IMR-90 (cell line): ENCODE measurements at regions not wholly inside any gene's neighbourhood (a gene's known extent, or its start where the extent isn't known, plus 50 kb on each side); places are given as distances from the start of the nearest gene placed in this dataset.

Experiments used
- ATAC-seq: fragments of 200-7000 bp; cut with Tn5 transposase; 2 replicates; pipeline ENCODE4 v1.9.1; 2020; ENCODE audit warnings: low read depth, mild to moderate bottlenecking, moderate library complexity
- BruUV-seq: library from RNA; stranded (reverse); fragments of 400-500 nt; replicated peaks from 2 replicates; lab custom pipeline; 2021; lab: Mats Ljungman, UMichigan
- CTCF ChIA-PET: fragments of 300-600 bp; formaldehyde crosslinking; extraction: SDS; loops from one replicate; lab custom pipeline; 2021; ENCODE audit warnings: antibody characterized with exemption; lab: Yijun Ruan, JAX
- POLR2A ChIA-PET: fragments of 300-600 bp; sonication (Branson Sonifier 250); formaldehyde crosslinking; loops from one replicate; lab custom pipeline; 2022; ENCODE audit warnings: antibody characterized with exemption; ENCODE audit not compliant: unreplicated experiment; lab: Charles Lee
- DNase-seq: peaks from one replicate; pipeline ENCODE4 v3.0.0; 2013
- H2AFZ ChIP-seq: replicated peaks from 2 replicates; pipeline ENCODE3; 2013; ENCODE audit warnings: low read length, mild to moderate bottlenecking; ENCODE audit not compliant: poor library complexity
- H2AK5ac ChIP-seq: 2 replicates; pipeline ENCODE4 v1.6.1; 2013; ENCODE audit warnings: low read depth, low read length, inconsistent platforms
- H2AK9ac ChIP-seq: replicated peaks from 2 replicates; pipeline ENCODE3; 2013; ENCODE audit warnings: mild to moderate bottlenecking, low read depth, low read length, moderate library complexity; ENCODE audit not compliant: poor library complexity
- H2BK120ac ChIP-seq: 2 replicates; pipeline ENCODE4 v1.6.1; 2013; ENCODE audit warnings: low read depth, low read length, inconsistent platforms
- H2BK15ac ChIP-seq: 3 replicates; pipeline ENCODE4 v1.6.1; 2013; ENCODE audit warnings: low read depth, low read length, inconsistent platforms
- H2BK20ac ChIP-seq: 2 replicates; pipeline ENCODE4 v1.6.1; 2013; ENCODE audit warnings: low read depth, mild to moderate bottlenecking, inconsistent platforms, low read length, moderate library complexity
- H2BK5ac ChIP-seq: 2 replicates; pipeline ENCODE4 v1.6.1; 2013; ENCODE audit warnings: mild to moderate bottlenecking, low read depth, low read length, inconsistent platforms; ENCODE audit not compliant: poor library complexity, severe bottlenecking
- H3K14ac ChIP-seq: replicated peaks from 2 replicates; pipeline ENCODE4 v1.6.1; 2013; ENCODE audit warnings: low read depth, low read length, inconsistent platforms
- H3K18ac ChIP-seq: 2 replicates; pipeline ENCODE4 v1.6.1; 2013; ENCODE audit warnings: low read depth, low read length, control low read depth
- H3K23ac ChIP-seq: 2 replicates; pipeline ENCODE4 v1.6.1; 2013; ENCODE audit warnings: low read depth, low read length, inconsistent platforms
- H3K27ac ChIP-seq: 2 replicates; pipeline ENCODE4 v1.5.1; 2013; ENCODE audit warnings: mild to moderate bottlenecking, control low read depth, low read length; ENCODE audit not compliant: insufficient read depth
- H3K27me3 ChIP-seq: 2 replicates; pipeline ENCODE4 v1.6.1; 2013; ENCODE audit warnings: low read length; ENCODE audit not compliant: control insufficient read depth, insufficient read depth
- H3K36me3 ChIP-seq: 2 replicates; pipeline ENCODE4 v1.6.1; 2013; ENCODE audit warnings: low read length, mixed read lengths; ENCODE audit not compliant: control insufficient read depth, insufficient read depth
- H3K4ac ChIP-seq: 2 replicates; pipeline ENCODE4 v1.6.1; 2013; ENCODE audit warnings: low read depth, low read length, inconsistent platforms
- H3K4me1 ChIP-seq: 2 replicates; pipeline ENCODE4 v1.6.1; 2013; ENCODE audit warnings: low read length, mixed read lengths; ENCODE audit not compliant: control insufficient read depth, insufficient read depth
- H3K4me2 ChIP-seq: 2 replicates; pipeline ENCODE4 v1.6.1; 2013; ENCODE audit warnings: low read depth, mild to moderate bottlenecking, control low read depth, low read length, moderate library complexity
- H3K4me3 ChIP-seq: 2 replicates; pipeline ENCODE4 v1.5.1; 2013; ENCODE audit warnings: low read depth, mild to moderate bottlenecking, control low read depth, low read length, moderate library complexity; ENCODE audit not compliant: insufficient read depth
- H3K56ac ChIP-seq: 2 replicates; pipeline ENCODE4 v1.6.1; 2013; ENCODE audit warnings: low read length, inconsistent platforms; ENCODE audit not compliant: insufficient read depth; ENCODE audit errors: extremely low read depth
- H3K79me1 ChIP-seq, 2 experiments: 2 replicates each; pipeline ENCODE4 v1.6.1; 2013; ENCODE audit warnings: low read length in 2 of 2, inconsistent platforms in 1 of 2, low read depth in 1 of 2
- H3K9ac ChIP-seq: 2 replicates; pipeline ENCODE4 v1.6.1; 2013; ENCODE audit warnings: low read depth, low read length, control low read depth
- H3K9me1 ChIP-seq: 2 replicates; pipeline ENCODE4 v1.6.1; 2013; ENCODE audit warnings: low read length, inconsistent platforms; ENCODE audit not compliant: insufficient read depth
- H3K9me3 ChIP-seq: 2 replicates; pipeline ENCODE4 v1.6.1; 2013; ENCODE audit warnings: low read length; ENCODE audit not compliant: control insufficient read depth, insufficient read depth
- H4K20me1 ChIP-seq: 2 replicates; pipeline ENCODE4 v1.6.1; 2013; ENCODE audit warnings: low read length, inconsistent platforms; ENCODE audit not compliant: insufficient read depth
- H4K5ac ChIP-seq: 2 replicates; pipeline ENCODE4 v1.6.1; 2013; ENCODE audit warnings: mild to moderate bottlenecking, low read depth, low read length, control low read depth
- H4K8ac ChIP-seq, 2 experiments: 2 replicates each; pipeline ENCODE4 v1.6.1; 2013; ENCODE audit warnings: low read depth in 2 of 2, low read length in 2 of 2, control low read depth in 1 of 2, inconsistent platforms in 1 of 2
- H4K91ac ChIP-seq: 2 replicates; pipeline ENCODE4 v1.6.1; 2013; ENCODE audit warnings: low read depth, low read length, inconsistent platforms; ENCODE audit not compliant: insufficient read depth
- CEBPB ChIP-seq: IDR thresholded peaks from 2 replicates; pipeline ENCODE4 v1.6.1; 2012; ENCODE audit warnings: low read depth, low read length, improper control_type of control experiment
- MAFK ChIP-seq: IDR thresholded peaks from 2 replicates; pipeline ENCODE4 v1.6.1; 2012; ENCODE audit warnings: low read depth, low read length, improper control_type of control experiment
- MAZ ChIP-seq: IDR thresholded peaks from 2 replicates; pipeline ENCODE4 v1.6.1; 2012; ENCODE audit warnings: low read depth, mild to moderate bottlenecking, low read length, improper control_type of control experiment, moderate library complexity, borderline replicate concordance
- POLR2A ChIP-seq: IDR thresholded peaks from 2 replicates; pipeline ENCODE4 v1.6.1; 2012; ENCODE audit warnings: mild to moderate bottlenecking, low read depth, low read length
- RFX5 ChIP-seq: IDR thresholded peaks from 2 replicates; pipeline ENCODE4 v1.8.0; 2012; ENCODE audit warnings: low read depth, mild to moderate bottlenecking, low read length, moderate library complexity
- SMC3 ChIP-seq: fragments of 150-350 bp; IDR thresholded peaks from 2 replicates; pipeline ENCODE4 v1.6.1; 2016; ENCODE audit warnings: low read depth, mild to moderate bottlenecking, antibody characterized with exemption, low read length, moderate library complexity
- USF2 ChIP-seq: fragments of 150-350 bp; IDR thresholded peaks from 2 replicates; pipeline ENCODE4 v1.6.1; 2017; ENCODE audit warnings: mild to moderate bottlenecking, antibody characterized with exemption, low read length, low read depth
- WGBS, 2 experiments: methylation state at CpG; one replicate each; pipeline versions ENCODE4 v1.1.5 to v1.1.7; 2013; ENCODE audit warnings: missing lambda C conversion rate in 2 of 2; ENCODE audit not compliant: insufficient read length in 1 of 2; ENCODE audit errors: extremely low coverage in 2 of 2; 5-methylcytosine and 5-hydroxymethylcytosine counted together
- dilution Hi-C: fragments of 300-500 bp; cut with HindIII; formaldehyde crosslinking; loops from one replicate; pipeline ENCODE4 v1.14.3; 2018; ENCODE audit warnings: low sequenced_read_pairs; ENCODE audit not compliant: unreplicated experiment
- in situ Hi-C: fragments of 300-500 bp; cut with MboI; formaldehyde crosslinking; loops from 3 replicates; pipeline ENCODE4 v1.14.3; 2019; ENCODE audit warnings: low sequenced_read_pairs, inconsistent platforms, mixed read lengths
- intact Hi-C: fragments of 100-400 bp; cut with micrococcal nuclease; formaldehyde crosslinking; loops from 2 replicates; pipeline ENCODE4 v1.10.0; 2022

- H2AFZ ChIP-seq = no peak overlapping the region
- H2BK120ac ChIP-seq = no peak overlapping the region
- no peak overlapping the region for H4K91ac ChIP-seq
- in situ Hi-C loops = no loop called here
- H3K4me1 ChIP-seq = peaks cover 3% of the 10 kb centered on the region; the same call in 1 of the 2 replicates
- H3K56ac ChIP-seq = no peak overlapping the region
- no peak overlapping the region for H3K4me2 ChIP-seq
- H4K8ac ChIP-seq = no peak overlapping the region
- H3K18ac ChIP-seq = no peak overlapping the region
- H2AK9ac ChIP-seq = no peak overlapping the region
- H2BK15ac ChIP-seq = no peak overlapping the region
- 0 out of 2 replicates have a peak overlapping the region, but pooled peaks have one; percentile 20 for H3K4ac ChIP-seq
- no peaks in the 10 kb centered on the region for H4K20me1 ChIP-seq
- no peak overlapping the region for H3K4me3 ChIP-seq
- H3K9ac ChIP-seq = no peak overlapping the region
- DNase-seq (peak; percentile 57), ATAC-seq (no peak)
- CTCF ChIA-PET = no interaction called here
- no peaks in the 10 kb centered on the region for H3K79me1 ChIP-seq
- no peak overlapping the region; the same call in 1 of the 2 replicates for H2BK20ac ChIP-seq
- WGBS, 2 experiments = no CpG with 5 or more reads among the region's 6 CpGs
- no peak overlapping the region for H3K23ac ChIP-seq
- intact Hi-C loops = no loop called here
- H3K36me3 ChIP-seq = no peaks in the 10 kb centered on the region
- no peak overlapping the region for H4K5ac ChIP-seq
- no peaks in the 10 kb centered on the region for H3K27me3 ChIP-seq
- H3K9me3 ChIP-seq = peaks cover 7% of the 10 kb centered on the region
- TF ChIP-seq RFX5 (no peak), MAZ (no peak), CEBPB (peak; percentile 37; the same call in 1 of the 2 replicates), MAFK (no peak), POLR2A (no peak), USF2 (peak; percentile 74; the same call in 1 of the 2 replicates), SMC3 (no peak)
- H3K27ac ChIP-seq = no peak overlapping the region
- H2AK5ac ChIP-seq = 0 out of 2 replicates have a peak overlapping the region, but pooled peaks have one; percentile 27
- dilution Hi-C loops = no loop called here
- no peak overlapping the region for H2BK5ac ChIP-seq
- POLR2A ChIA-PET = no interaction called here
- no TSS peak for BruUV-seq
- no peaks in the 10 kb centered on the region for H3K9me1 ChIP-seq
- H3K14ac ChIP-seq = no peak overlapping the region
These were observed 626.6 kb upstream of the TMEM132C start for GRCh38 chr12:127640181-127640886.
